K562 (cell line): ENCODE measurements at regions not wholly inside any gene's neighbourhood (a gene's known extent, or its start where the extent isn't known, plus 50 kb on each side); places are given as distances from the start of the nearest gene placed in this dataset.

Experiments used
- FIP1L1 ChIP-seq: fragments of 200-400 bp; formaldehyde crosslinking; IDR thresholded peaks from 2 replicates; pipeline ENCODE4 v1.6.1; 2018; ENCODE audit warnings: mild to moderate bottlenecking, low read depth, low read length; ENCODE audit not compliant: poor library complexity, severe bottlenecking
- GABPB1 ChIP-seq: sonication (generic); formaldehyde crosslinking; IDR thresholded peaks from 2 replicates; pipeline ENCODE4 v1.8.0; 2022; ENCODE audit warnings: mild to moderate bottlenecking, missing genetic modification reagents
- NCOA1 ChIP-seq: fragments of 450-650 bp; IDR thresholded peaks from 2 replicates; pipeline ENCODE4 v1.6.1; 2016; ENCODE audit warnings: low read depth
- NR2C1 ChIP-seq, 2 experiments: fragments of 450-650 bp; IDR thresholded peaks; 2 replicates each; pipeline ENCODE4 v1.6.1; 2017; ENCODE audit warnings: mild to moderate bottlenecking in 2 of 2, antibody characterized with exemption in 1 of 2, inconsistent platforms in 1 of 2, missing compliant biosample characterization in 1 of 2, missing genetic modification characterization in 1 of 2
- PHB ChIP-seq: fragments of 250-450 bp; sonication (Bioruptor Pico); IDR thresholded peaks from 2 replicates; pipeline ENCODE4 v1.5.0; 2021
- POU5F1 ChIP-seq: fragments of 150-350 bp; IDR thresholded peaks from 2 replicates; pipeline ENCODE4 v1.6.1; 2014; ENCODE audit warnings: borderline replicate concordance, low read length, low read depth, mild to moderate bottlenecking; ENCODE audit not compliant: partially characterized antibody
- SMARCE1 ChIP-seq: fragments of 450-650 bp; IDR thresholded peaks from 2 replicates; pipeline ENCODE4 v1.7.1; 2016; ENCODE audit warnings: mild to moderate bottlenecking
- TBL1XR1 ChIP-seq, 2 experiments: IDR thresholded peaks; 2 replicates each; pipeline ENCODE4 v1.6.1; 2012; ENCODE audit warnings: improper control_type of control experiment in 2 of 2, low read length in 2 of 2, mild to moderate bottlenecking in 1 of 2
- TEAD2 ChIP-seq: fragments of 450-650 bp; IDR thresholded peaks from 2 replicates; pipeline ENCODE4 v1.6.1; 2016; ENCODE audit warnings: missing genetic modification characterization, control low read depth, missing compliant biosample characterization
- THRAP3 ChIP-seq: fragments of 450-650 bp; IDR thresholded peaks from 2 replicates; pipeline ENCODE4 v1.6.1; 2016; ENCODE audit warnings: mild to moderate bottlenecking, inconsistent platforms, borderline replicate concordance
- ZKSCAN3 ChIP-seq: fragments of 250-450 bp; sonication (Bioruptor Pico); IDR thresholded peaks from 2 replicates; pipeline ENCODE4 v1.4.0; 2020
- TF ChIP-seq, protein P1 (sequence below): fragments of 250-450 bp; sonication (Bioruptor Pico); IDR thresholded peaks from 2 replicates; pipeline ENCODE4 v1.5.1; 2021; ENCODE audit warnings: mild to moderate bottlenecking
- TF ChIP-seq, protein P2 (sequence below): fragments of 450-650 bp; formaldehyde crosslinking; IDR thresholded peaks from 2 replicates; pipeline ENCODE4 v1.4.0; 2020; ENCODE audit warnings: mild to moderate bottlenecking, moderate library complexity
- TF ChIP-seq, protein P3 (sequence below): fragments of 450-650 bp; IDR thresholded peaks from 2 replicates; pipeline ENCODE4 v1.6.1; 2016; ENCODE audit warnings: mild to moderate bottlenecking
- TF ChIP-seq, protein P4 (sequence below), 2 experiments: fragments of 150-350 bp in 1 of 2; IDR thresholded peaks; 2 replicates each; pipeline ENCODE4 v1.6.1; 2012 to 2016; ENCODE audit warnings: low read depth in 2 of 2, low read length in 2 of 2, mild to moderate bottlenecking in 1 of 2, moderate library complexity in 1 of 2
- TF ChIP-seq, protein P5 (sequence below): fragments of 450-650 bp; IDR thresholded peaks from 2 replicates; pipeline ENCODE4 v1.6.1; 2017; ENCODE audit warnings: antibody characterized with exemption

DNA sequence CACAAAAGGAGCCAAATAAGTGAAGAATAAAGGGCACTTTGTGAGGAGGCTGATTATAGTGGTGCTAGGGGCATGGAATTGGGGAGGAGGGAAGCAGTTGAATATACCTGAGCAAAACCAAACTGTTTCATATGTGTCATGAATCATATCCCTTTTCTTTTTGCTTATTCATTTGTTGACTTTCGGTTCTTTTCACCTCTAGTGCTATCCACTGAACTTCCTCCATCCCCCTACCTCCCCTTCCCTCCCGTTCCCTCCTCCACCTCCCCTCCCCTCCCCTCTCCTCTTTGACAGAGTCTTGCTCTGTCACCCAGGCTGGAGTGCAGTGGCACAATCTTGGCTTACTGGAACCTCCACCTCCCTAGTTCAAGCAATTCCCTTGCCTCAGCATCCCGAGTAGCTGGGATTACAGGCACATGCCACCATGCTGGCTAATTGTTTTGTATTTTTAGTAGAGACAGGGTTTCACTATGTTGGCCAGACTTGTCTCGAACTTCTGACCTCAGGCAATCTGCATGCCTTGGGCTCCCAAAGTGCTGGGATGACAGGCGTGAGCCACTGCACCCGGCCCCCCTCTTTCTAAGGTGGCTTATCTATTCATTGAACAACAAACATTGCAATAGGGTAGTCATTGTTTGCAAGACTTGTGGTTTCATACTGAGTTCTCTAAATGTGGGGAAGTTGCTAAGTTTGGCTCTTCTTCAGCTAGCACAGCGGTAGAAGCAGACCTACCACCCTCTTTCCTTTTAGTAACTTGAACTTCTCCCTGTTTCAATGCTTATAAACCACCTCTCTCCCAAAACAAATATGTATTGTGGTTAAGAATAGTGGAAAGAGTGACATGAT is 150.4 kb upstream of the PRPS1L1 start (continued):
- TF ChIP-seq, protein P1, sequence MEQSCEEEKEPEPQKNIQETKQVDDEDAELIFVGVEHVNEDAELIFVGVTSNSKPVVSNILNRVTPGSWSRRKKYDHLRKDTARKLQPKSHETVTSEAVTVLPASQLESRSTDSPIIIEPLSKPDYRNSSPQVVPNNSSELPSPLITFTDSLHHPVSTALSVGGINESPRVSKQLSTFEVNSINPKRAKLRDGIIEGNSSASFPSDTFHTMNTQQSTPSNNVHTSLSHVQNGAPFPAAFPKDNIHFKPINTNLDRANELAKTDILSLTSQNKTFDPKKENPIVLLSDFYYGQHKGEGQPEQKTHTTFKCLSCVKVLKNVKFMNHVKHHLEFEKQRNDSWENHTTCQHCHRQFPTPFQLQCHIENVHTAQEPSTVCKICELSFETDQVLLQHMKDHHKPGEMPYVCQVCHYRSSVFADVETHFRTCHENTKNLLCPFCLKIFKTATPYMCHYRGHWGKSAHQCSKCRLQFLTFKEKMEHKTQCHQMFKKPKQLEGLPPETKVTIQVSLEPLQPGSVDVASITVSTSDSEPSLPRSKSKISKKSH (CRISPR knock-in tag), result no peak
- TF ChIP-seq, protein P2, sequence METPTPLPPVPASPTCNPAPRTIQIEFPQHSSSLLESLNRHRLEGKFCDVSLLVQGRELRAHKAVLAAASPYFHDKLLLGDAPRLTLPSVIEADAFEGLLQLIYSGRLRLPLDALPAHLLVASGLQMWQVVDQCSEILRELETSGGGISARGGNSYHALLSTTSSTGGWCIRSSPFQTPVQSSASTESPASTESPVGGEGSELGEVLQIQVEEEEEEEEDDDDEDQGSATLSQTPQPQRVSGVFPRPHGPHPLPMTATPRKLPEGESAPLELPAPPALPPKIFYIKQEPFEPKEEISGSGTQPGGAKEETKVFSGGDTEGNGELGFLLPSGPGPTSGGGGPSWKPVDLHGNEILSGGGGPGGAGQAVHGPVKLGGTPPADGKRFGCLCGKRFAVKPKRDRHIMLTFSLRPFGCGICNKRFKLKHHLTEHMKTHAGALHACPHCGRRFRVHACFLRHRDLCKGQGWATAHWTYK (CRISPR knock-in tag), result no peak
- TF ChIP-seq SMARCE1 (peak; percentile 87), PHB (CRISPR knock-in tag) (no peak), POU5F1 (no peak), NR2C1 (IDR thresholded peaks at IDR 0.05) (peak; percentile 47; the same call in 1 of the 2 replicates), NR2C1 (tag; IDR thresholded peaks at IDR 0.05) (0 out of 2 replicates have a peak, but pooled peaks have one; percentile 32), FIP1L1 (no peak), NCOA1 (peak; percentile 64; the same call in 1 of the 2 replicates), TBL1XR1 (IDR thresholded peaks at IDR 0.05; ENCODE audit: low read length in 2 of 2) (peak in 1 of 2 experiments; percentile 62; a peak in 1 of 4 replicates), THRAP3 (no peak), TEAD2 (no peak), GABPB1 (no peak; the same call in 1 of the 2 replicates), ZKSCAN3 (CRISPR knock-in tag) (no peak)
- TF ChIP-seq, protein P3, sequence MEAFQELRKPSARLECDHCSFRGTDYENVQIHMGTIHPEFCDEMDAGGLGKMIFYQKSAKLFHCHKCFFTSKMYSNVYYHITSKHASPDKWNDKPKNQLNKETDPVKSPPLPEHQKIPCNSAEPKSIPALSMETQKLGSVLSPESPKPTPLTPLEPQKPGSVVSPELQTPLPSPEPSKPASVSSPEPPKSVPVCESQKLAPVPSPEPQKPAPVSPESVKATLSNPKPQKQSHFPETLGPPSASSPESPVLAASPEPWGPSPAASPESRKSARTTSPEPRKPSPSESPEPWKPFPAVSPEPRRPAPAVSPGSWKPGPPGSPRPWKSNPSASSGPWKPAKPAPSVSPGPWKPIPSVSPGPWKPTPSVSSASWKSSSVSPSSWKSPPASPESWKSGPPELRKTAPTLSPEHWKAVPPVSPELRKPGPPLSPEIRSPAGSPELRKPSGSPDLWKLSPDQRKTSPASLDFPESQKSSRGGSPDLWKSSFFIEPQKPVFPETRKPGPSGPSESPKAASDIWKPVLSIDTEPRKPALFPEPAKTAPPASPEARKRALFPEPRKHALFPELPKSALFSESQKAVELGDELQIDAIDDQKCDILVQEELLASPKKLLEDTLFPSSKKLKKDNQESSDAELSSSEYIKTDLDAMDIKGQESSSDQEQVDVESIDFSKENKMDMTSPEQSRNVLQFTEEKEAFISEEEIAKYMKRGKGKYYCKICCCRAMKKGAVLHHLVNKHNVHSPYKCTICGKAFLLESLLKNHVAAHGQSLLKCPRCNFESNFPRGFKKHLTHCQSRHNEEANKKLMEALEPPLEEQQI, result peak; percentile 74
- TF ChIP-seq, protein P4, sequence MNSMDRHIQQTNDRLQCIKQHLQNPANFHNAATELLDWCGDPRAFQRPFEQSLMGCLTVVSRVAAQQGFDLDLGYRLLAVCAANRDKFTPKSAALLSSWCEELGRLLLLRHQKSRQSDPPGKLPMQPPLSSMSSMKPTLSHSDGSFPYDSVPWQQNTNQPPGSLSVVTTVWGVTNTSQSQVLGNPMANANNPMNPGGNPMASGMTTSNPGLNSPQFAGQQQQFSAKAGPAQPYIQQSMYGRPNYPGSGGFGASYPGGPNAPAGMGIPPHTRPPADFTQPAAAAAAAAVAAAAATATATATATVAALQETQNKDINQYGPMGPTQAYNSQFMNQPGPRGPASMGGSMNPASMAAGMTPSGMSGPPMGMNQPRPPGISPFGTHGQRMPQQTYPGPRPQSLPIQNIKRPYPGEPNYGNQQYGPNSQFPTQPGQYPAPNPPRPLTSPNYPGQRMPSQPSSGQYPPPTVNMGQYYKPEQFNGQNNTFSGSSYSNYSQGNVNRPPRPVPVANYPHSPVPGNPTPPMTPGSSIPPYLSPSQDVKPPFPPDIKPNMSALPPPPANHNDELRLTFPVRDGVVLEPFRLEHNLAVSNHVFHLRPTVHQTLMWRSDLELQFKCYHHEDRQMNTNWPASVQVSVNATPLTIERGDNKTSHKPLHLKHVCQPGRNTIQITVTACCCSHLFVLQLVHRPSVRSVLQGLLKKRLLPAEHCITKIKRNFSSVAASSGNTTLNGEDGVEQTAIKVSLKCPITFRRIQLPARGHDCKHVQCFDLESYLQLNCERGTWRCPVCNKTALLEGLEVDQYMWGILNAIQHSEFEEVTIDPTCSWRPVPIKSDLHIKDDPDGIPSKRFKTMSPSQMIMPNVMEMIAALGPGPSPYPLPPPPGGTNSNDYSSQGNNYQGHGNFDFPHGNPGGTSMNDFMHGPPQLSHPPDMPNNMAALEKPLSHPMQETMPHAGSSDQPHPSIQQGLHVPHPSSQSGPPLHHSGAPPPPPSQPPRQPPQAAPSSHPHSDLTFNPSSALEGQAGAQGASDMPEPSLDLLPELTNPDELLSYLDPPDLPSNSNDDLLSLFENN (IDR thresholded peaks at IDR 0.05; ENCODE audit: low read depth in 2 of 2, low read length in 2 of 2), result no peak
- TF ChIP-seq, protein P5, sequence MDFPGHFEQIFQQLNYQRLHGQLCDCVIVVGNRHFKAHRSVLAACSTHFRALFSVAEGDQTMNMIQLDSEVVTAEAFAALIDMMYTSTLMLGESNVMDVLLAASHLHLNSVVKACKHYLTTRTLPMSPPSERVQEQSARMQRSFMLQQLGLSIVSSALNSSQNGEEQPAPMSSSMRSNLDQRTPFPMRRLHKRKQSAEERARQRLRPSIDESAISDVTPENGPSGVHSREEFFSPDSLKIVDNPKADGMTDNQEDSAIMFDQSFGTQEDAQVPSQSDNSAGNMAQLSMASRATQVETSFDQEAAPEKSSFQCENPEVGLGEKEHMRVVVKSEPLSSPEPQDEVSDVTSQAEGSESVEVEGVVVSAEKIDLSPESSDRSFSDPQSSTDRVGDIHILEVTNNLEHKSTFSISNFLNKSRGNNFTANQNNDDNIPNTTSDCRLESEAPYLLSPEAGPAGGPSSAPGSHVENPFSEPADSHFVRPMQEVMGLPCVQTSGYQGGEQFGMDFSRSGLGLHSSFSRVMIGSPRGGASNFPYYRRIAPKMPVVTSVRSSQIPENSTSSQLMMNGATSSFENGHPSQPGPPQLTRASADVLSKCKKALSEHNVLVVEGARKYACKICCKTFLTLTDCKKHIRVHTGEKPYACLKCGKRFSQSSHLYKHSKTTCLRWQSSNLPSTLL, result no peak
